ENCODE measurements at regions not wholly inside any gene's neighbourhood (a gene's known extent, or its start where the extent isn't known, plus 50 kb on each side); places are given as distances from the start of the nearest gene placed in this dataset.
"Not testable (repeated sequence)": the region's sequence is repeated elsewhere in the genome, so short reads cannot be mapped to it uniquely, and the experiment has no call there.

GRCh38 chr2:10193851-10194820 is 71.6 kb downstream of the RRM2 start:
- H3K27me3 Mint-ChIP-seq: no peaks in the 10 kb centered on the region
- no peak overlapping the region for H3K4me3 Mint-ChIP-seq
- peaks cover 35% of the 10 kb centered on the region for H3K36me3 Mint-ChIP-seq
- H3K27ac Mint-ChIP-seq: no peak overlapping the region
- DNase-seq: no peak
- CTCF ChIA-PET: interaction anchor here (1.0 kb wide), 1 partner anchor 122 kb away, joined by 3 read pairs; no protein-coding TSS in a partner anchor
- H3K9me3 Mint-ChIP-seq: no peaks in the 10 kb centered on the region
- no peaks in the 10 kb centered on the region for H3K4me1 Mint-ChIP-seq

DNA sequence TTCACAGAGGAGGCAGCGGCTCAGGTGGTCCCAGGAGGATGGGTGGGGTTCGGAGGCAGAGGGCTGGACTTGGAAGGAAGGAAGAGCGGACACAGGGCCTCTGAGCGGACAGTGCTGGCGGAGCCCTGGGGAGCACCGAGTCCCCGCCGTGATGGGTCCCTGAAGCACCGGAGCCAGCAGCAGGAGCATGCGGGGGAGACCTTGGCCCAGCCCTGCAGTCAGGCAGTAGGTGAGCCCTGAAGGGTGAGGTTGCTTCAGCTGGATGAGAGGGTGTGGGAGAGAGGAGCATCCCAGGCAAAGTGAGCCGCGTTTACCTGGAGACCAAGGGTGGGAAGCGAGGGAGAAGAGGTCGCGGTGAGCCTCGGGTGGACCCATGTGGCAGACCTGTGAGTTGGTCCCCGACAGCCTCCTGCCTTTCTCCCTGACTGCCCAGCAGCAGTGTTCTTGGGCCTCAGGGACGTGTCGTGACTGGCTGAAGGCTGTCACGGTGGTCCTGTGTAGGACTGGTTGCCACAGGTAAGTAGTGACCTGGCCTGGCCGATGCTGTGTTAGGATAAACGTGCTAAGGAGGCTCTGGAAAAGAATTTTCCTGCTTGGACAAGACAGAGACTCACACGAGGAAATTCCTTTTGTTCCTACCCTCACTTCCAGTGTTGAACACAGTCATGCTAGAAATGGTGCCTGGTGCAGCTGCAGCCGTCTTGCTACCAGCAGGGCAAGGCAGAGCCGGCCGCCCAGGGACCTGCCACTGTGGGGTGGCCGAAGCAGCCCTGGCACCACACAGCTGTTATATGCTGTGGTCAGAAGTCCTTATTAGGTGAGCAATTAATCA is 73.0 kb downstream of the RRM2 start:
- Mint-ChIP-seq H3K4me1 (no peaks in the 10 kb centered on the region), H3K36me3 (peaks cover 27% of the 10 kb centered on the region), H3K27me3 (no peaks in the 10 kb centered on the region), H3K4me3 (no peak overlapping the region), H3K27ac (peak overlapping the region; percentile 62), H3K9me3 (no peaks in the 10 kb centered on the region)
- CTCF ChIA-PET: no interaction called here
- no peak for DNase-seq

- H3K4me1 Mint-ChIP-seq: no peaks in the 10 kb centered on the region
- DNase-seq: no peak
- no peak overlapping the region for H3K4me3 Mint-ChIP-seq
- no peaks in the 10 kb centered on the region for H3K9me3 Mint-ChIP-seq
- H3K27me3 Mint-ChIP-seq: no peaks in the 10 kb centered on the region
- CTCF ChIA-PET: no interaction called here
- no peak overlapping the region for H3K27ac Mint-ChIP-seq
- H3K36me3 Mint-ChIP-seq: peaks cover 30% of the 10 kb centered on the region
Measured at GRCh38 chr2:10196110-10196892, 73.8 kb downstream of the RRM2 start.

GRCh38 chr2:10196948-10197696 is 74.6 kb downstream of the RRM2 start:
- Mint-ChIP-seq H3K9me3 (no peaks in the 10 kb centered on the region), H3K4me3 (no peak overlapping the region), H3K27me3 (no peaks in the 10 kb centered on the region), H3K4me1 (no peaks in the 10 kb centered on the region), H3K27ac (no peak overlapping the region), H3K36me3 (peaks cover 33% of the 10 kb centered on the region)
- DNase-seq: no peak
- CTCF ChIA-PET: no interaction called here

DNA sequence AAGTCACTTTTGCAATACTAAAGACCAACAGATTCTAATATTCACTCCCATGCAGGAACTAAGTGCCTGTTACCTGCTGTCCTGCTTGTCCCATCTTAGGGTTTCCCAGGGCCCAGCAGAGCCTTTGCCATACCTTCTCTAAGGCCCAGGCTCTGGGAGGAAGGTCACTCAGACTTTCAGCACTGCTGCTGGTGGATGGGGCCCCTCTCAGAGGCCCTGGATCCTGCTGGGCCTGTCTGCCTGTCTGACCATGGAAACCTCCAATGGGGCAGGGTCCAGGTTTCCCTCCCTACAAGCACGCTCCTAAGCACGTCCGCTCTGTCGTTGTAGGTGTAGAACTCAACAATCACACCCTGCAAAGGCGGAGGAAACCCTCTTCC is 75.1 kb downstream of the RRM2 start:
- Mint-ChIP-seq H3K4me1 (no peaks in the 10 kb centered on the region), H3K9me3 (no peaks in the 10 kb centered on the region), H3K36me3 (peaks cover 38% of the 10 kb centered on the region), H3K27ac (no peak overlapping the region), H3K27me3 (no peaks in the 10 kb centered on the region), H3K4me3 (no peak overlapping the region)
- no peak for DNase-seq
- CTCF ChIA-PET: no interaction called here

DNA sequence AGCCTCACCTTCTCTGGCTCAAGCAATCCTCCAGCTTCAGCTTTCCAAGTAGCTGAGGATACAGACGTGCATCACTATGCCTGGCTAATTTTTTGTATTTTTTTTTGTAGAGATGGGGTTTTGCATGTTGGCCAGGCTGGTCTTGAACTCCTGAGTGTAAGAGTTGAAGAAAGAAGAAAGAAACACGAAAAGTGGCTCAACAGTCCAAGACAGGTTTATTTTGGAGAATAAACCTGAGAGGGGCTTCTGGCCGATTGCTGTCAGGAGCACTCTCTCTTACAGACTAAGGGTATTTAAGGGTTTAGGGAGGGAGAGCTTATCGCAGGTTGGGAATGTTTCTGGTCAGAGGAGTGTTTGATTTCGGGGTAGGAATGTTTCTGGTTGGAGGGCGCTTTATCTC is 75.9 kb downstream of the RRM2 start:
- H3K4me3 Mint-ChIP-seq, H3K27ac Mint-ChIP-seq, H3K4me1 Mint-ChIP-seq, H3K9me3 Mint-ChIP-seq, CTCF ChIA-PET, H3K27me3 Mint-ChIP-seq, DNase-seq: not testable (repeated sequence)
- H3K36me3 Mint-ChIP-seq: peaks cover 44% of the 10 kb centered on the region

- no peak overlapping the region for H3K27ac Mint-ChIP-seq
- no peaks in the 10 kb centered on the region for H3K9me3 Mint-ChIP-seq
- no peaks in the 10 kb centered on the region for H3K4me1 Mint-ChIP-seq
- CTCF ChIA-PET: no interaction called here
- no peaks in the 10 kb centered on the region for H3K27me3 Mint-ChIP-seq
- no peak overlapping the region for H3K4me3 Mint-ChIP-seq
- peaks cover 42% of the 10 kb centered on the region for H3K36me3 Mint-ChIP-seq
- DNase-seq: no peak
Measured at GRCh38 chr2:10201201-10201600, 78.7 kb downstream of the RRM2 start.

- H3K27me3 Mint-ChIP-seq: no peaks in the 10 kb centered on the region
- no peaks in the 10 kb centered on the region for H3K9me3 Mint-ChIP-seq
- CTCF ChIA-PET: interaction anchor here (1.2 kb wide), 1 partner anchor 233 kb away, joined by 4 read pairs; no protein-coding TSS in a partner anchor
- H3K4me1 Mint-ChIP-seq: no peaks in the 10 kb centered on the region
- H3K27ac Mint-ChIP-seq: no peak overlapping the region
- H3K36me3 Mint-ChIP-seq: peaks cover 43% of the 10 kb centered on the region
- no peak for DNase-seq
- H3K4me3 Mint-ChIP-seq: no peak overlapping the region
Measured at GRCh38 chr2:10202131-10202665, 79.7 kb downstream of the RRM2 start.

DNA sequence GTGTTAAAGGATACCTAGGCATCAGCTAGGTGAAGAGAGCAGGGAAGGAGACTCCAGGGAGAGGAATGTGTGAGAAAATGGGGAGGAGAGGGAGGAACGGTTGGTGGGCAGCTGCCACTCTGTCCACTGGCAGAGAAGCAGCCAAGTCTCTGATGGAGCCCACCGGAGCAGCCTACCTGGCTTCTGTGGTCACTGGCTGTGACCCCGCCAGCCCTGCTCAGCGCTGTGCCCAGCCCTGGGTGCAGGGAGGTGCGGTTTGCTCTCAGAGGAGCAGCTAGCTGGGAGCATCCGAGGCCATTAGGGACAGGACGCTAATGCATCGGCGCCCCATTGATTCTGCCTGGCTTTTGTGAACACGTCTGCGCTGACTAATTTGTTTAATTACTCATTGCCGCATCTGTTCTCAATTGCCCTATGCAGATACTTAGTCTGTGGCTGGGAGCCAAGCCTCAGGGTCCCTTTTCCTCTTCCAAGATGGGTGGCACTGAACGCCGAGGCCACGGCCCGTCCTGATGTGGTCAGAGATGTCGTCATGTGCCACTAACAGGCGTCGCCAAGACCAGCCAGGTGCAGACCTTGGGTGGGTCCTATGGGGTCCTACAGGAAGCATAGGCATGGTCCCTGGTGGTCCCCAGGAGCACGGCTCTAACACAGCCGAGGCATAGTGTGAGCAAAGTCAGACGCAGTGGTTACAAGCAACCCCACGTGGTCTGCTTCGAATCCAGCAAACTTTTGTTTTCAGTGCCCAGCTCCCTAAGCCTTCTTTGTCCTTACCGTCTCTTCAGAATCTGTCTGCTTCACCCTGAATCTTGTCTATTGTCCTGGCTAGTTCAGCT is 82.0 kb downstream of the RRM2 start:
- no peak for DNase-seq
- H3K9me3 Mint-ChIP-seq: no peaks in the 10 kb centered on the region
- no peak overlapping the region for H3K4me3 Mint-ChIP-seq
- H3K27me3 Mint-ChIP-seq: no peaks in the 10 kb centered on the region
- no peak overlapping the region for H3K27ac Mint-ChIP-seq
- CTCF ChIA-PET: interaction anchor here (1.3 to 1.5 kb wide), 2 partner anchors 204 to 230 kb away, joined by 3 read pairs; no protein-coding TSS in a partner anchor
- H3K36me3 Mint-ChIP-seq: peaks cover 30% of the 10 kb centered on the region
- no peaks in the 10 kb centered on the region for H3K4me1 Mint-ChIP-seq

DNA sequence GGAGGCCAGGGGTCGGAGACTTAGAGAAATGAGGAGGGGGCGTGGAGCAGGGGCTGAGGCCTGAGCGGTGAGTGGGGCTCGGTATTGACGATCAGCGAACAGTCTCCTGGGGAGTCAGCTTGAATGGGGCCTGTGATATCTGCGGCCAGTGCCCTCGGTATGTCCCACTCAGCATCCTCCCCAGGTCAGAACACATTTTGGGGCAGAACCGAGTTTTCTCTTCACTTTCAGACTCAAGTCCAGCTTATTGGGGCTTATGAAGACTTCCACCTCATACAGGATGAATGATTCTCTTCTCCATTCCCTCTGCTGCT is 82.6 kb downstream of the RRM2 start:
- Mint-ChIP-seq H3K27ac (no peak overlapping the region), H3K9me3 (no peaks in the 10 kb centered on the region), H3K27me3 (no peaks in the 10 kb centered on the region), H3K4me1 (no peaks in the 10 kb centered on the region), H3K36me3 (peaks cover 32% of the 10 kb centered on the region), H3K4me3 (no peak overlapping the region)
- DNase-seq: no peak
- CTCF ChIA-PET: interaction anchor here (1.3 to 1.5 kb wide), 2 partner anchors 204 to 230 kb away, joined by 3 read pairs; no protein-coding TSS in a partner anchor

DNA sequence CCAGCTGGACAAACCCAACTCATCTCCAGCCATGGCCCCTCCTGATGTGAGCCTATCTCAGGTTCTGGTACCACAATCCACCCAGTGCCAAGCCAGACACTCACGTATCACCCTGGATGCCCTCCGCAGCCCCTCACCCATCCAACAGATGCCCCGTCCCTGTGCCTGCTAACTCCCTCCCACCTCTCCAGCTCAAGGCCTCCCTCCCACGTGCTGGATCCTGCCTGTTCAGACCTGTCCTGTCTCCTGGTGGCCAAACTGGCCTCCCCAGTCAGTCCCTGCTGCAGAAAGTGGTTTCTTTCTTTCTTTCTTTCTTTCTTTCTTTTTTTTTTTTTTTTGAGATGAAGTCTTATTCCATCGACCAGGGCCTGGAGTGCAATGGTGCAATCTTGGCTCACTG is 86.2 kb downstream of the RRM2 start:
- Mint-ChIP-seq H3K4me3 (no peak overlapping the region), H3K36me3 (peaks cover 15% of the 10 kb centered on the region), H3K27me3 (peaks cover 4% of the 10 kb centered on the region), H3K9me3 (no peaks in the 10 kb centered on the region), H3K4me1 (no peaks in the 10 kb centered on the region), H3K27ac (no peak overlapping the region)
- CTCF ChIA-PET: no interaction called here
- DNase-seq: no peak

DNA sequence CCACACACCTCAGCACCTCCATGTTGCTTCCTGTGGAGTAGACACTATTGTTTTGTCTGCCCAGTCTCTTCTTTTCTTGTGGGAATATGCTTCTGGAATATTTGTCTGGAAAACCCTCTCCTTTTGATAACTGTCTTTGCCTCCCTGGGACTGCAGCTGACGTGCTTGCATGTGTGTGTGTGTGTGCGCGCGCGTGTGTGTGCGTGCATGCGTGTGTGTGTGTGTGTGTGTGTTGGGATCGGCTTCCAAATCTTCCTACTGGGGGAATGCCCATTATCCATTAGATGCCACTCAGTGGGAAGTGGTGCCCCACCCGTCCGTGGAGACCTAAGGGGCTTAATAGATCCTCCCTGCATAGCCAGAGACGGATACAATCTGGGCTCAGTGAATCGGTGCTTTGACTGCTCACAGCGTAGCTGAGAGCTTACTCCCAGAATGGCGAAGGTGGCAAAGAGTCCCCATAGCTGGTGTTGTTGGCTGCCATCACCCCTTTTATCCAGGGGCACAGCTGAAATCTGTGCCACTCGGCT is 86.9 kb downstream of the RRM2 start:
- no peaks in the 10 kb centered on the region for H3K9me3 Mint-ChIP-seq
- peaks cover 4% of the 10 kb centered on the region for H3K27me3 Mint-ChIP-seq
- DNase-seq: no peak
- peaks cover 12% of the 10 kb centered on the region for H3K36me3 Mint-ChIP-seq
- no peak overlapping the region for H3K4me3 Mint-ChIP-seq
- no peaks in the 10 kb centered on the region for H3K4me1 Mint-ChIP-seq
- CTCF ChIA-PET: no interaction called here
- no peak overlapping the region for H3K27ac Mint-ChIP-seq

DNA sequence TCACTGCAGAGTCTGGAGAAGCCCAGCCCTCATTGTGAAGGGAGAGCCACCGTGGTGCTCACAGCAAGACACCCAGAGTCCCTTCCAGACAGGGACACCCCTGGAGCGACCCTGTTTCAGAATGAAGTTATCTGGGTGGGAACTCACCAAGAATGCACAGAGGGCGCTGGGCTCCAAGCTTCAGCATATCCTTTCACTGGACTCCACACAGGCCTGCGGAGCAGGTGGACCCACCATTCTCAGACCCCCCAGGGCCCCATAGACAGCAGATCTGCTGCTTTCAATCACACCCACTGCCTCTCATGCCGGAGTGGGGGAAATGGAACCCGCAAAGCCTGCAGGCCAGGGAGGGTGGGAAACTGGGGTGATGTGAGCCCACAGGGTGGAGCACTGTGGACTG is 87.8 kb downstream of the RRM2 start:
- peaks cover 4% of the 10 kb centered on the region for H3K27me3 Mint-ChIP-seq
- H3K4me3 Mint-ChIP-seq: no peak overlapping the region
- no peaks in the 10 kb centered on the region for H3K9me3 Mint-ChIP-seq
- CTCF ChIA-PET: no interaction called here
- DNase-seq: no peak
- peaks cover 9% of the 10 kb centered on the region for H3K36me3 Mint-ChIP-seq
- no peak overlapping the region for H3K27ac Mint-ChIP-seq
- H3K4me1 Mint-ChIP-seq: no peaks in the 10 kb centered on the region
